MV-4-11 (cell line): ENCODE measurements at regions not wholly inside any gene's neighbourhood (a gene's known extent, or its start where the extent isn't known, plus 50 kb on each side); places are given as distances from the start of the nearest gene placed in this dataset.

ENCODE experiments used
- DNase-seq: peaks from one replicate; lab custom pipeline; 2025; lab: John Stamatoyannopoulos, UW

- no peak for DNase-seq
These were observed 243.9 kb upstream of the TANK start for GRCh38 chr2:160916300-160916699.

- DNase-seq = no peak
These were observed 242.4 kb upstream of the TANK start for GRCh38 chr2:160917850-160918249.

- DNase-seq = no peak
These were observed 242.0 kb upstream of the TANK start for GRCh38 chr2:160918258-160918657.

- peak; percentile 43 for DNase-seq
These were observed 241.2 kb upstream of the TANK start for GRCh38 chr2:160918906-160919503.

GRCh38 chr2:160920061-160920460, 240.2 kb upstream of the TANK start:
- no peak for DNase-seq

- DNase-seq = no peak
These were observed 239.4 kb upstream of the TANK start for GRCh38 chr2:160920791-160921303.

DNA sequence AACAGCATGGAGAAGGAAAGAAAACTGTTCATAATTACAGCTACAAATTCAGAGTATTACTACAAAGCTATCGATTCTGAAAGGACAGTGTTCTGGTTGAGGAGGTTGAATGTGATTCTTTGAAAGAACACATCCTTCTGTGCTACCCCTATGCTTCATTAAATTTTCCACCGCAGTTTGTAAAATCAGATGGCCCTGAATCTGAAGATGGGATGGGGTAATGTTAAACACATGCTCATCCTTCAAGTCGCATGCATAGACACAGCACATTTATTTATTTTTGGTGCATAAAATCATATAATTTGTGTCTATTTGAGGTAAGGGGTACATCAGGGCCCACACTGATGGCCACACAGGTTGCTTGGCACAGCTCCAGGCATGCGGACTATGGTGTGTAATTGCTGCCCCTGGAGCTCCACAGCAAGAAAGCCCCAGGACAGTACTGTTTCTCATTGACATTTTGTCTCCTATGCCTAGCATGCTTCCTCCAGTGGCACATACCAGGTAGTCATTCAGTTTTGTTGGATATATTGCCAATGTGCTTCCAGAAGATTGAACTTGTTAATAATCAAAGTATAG, 238.8 kb upstream of the TANK start:
- no peak for DNase-seq

GRCh38 chr2:160924936-160925353, 235.3 kb upstream of the TANK start:
- DNase-seq = no peak

DNA sequence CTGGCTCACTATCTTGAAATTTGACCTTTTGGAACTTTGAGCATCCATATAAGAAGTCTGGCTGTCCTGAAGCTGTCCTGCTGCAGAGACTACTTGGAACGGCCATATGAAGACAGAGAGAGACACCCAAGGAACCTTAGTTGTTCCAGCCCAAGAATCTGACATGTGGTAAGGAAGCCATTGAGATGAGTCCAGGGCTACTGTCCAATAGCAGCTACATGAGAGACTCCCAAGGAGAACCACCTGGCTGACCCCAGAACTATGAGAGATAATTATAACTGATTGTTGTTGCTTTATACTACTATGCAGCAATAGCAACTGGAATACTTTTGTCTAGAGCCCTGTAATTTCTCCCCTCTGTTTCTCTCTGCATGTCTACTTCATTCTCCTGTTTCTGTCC, 234.3 kb upstream of the TANK start:
- DNase-seq = no peak

- no peak for DNase-seq
These were observed 232.9 kb upstream of the TANK start for GRCh38 chr2:160927324-160927723.

DNA sequence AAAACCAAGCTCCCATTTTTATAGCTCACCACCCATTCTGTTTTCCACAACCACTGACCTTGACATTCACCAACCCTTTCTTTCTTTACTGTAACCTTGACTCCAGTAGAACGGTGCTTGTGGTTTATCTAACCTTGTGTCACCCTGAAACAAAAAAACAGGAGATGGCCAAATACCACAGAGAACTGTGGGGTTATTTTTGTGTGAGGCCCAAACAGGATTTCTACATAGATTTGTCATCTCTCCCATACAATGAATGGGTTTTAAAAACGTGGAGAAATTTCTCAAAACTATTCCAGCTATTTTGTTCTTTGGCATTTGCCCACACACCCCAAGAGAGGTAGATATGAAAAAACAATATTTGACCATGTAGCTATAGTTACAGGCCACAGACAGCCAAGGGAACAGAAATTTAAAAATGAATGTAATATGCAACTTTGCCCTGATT, 231.3 kb upstream of the TANK start:
- no peak for DNase-seq

- peak; percentile 69 for DNase-seq
These were observed 228.7 kb upstream of the TANK start for GRCh38 chr2:160931531-160931930.

DNA sequence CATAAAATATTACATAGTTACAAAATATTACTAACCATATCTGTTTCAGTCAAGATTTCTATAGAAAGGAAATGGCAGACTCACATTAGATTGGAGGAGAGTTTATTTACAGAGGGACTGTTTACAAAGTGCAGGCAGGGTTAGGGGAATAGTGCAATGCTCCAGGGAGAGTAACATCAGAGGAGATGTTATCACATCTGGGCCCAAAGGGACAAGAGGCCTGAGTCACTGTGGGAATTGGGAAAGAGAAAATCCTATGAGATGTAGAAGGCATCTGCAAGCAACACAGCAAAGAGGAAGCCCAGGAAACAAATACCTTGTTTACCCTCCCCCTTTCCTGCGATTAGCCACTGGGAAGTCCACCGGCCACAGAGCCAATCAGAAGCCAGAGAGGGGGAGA, 227.3 kb upstream of the TANK start:
- DNase-seq = no peak

- DNase-seq = no peak
These were observed 226.0 kb upstream of the TANK start for GRCh38 chr2:160934263-160934662.

GRCh38 chr2:160934991-160935390, 225.2 kb upstream of the TANK start:
- no peak for DNase-seq

DNA sequence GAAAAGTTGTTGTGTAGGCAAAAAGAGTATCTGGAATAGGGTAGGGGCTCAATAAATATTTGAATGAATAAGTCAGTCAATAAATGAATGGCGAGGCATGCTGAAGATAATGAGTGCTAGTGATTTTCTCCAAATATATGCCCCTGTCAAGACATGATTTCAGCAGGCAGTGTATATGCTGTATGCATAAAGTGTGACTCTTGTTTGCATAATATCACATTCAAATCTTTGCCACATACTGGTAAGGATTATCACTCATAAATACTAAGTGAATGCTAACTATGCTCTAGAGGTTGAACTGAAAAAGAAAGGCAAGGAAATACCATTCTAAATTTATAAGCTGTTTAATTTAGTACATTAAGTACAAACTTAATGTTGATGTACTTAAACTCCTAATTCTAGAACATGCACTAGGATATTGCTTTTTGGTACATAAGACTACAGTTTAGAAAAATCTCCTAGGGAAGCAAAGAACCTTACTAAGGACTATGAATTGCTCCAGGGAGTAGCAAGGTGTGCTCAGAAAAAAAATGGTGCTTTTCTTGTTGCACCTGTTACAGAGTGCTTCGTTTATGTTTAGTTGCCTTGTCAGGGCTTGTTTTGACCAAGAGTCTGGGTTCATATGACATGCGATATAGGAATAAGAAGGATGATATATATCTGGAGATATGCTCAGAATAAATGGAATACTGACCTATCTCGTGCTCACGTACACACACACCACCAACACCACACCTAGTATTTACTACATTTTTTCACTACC, 224.0 kb upstream of the TANK start:
- DNase-seq = no peak

- peak; percentile 22 for DNase-seq
These were observed 220.0 kb upstream of the TANK start for GRCh38 chr2:160940271-160940670.

DNA sequence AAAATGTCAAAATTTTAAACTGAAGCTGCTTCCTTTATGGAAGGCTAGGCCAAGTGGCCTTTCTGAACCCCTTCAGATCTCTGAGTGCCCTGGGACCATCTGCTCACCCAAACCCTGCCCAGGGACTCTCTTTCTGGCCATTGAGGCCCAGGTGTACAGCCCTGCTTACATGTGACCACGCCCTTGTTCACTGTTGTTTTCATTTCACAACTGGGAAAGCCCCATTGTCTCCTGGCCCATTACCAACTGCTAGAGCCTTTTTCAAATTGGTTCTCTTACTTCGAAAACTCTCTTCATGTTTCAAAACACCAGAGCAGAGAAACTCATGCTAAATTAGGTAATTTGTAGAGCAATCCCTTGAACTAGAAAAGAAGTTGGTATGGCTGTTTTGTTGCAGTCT, 219.5 kb upstream of the TANK start:
- DNase-seq = no peak

DNA sequence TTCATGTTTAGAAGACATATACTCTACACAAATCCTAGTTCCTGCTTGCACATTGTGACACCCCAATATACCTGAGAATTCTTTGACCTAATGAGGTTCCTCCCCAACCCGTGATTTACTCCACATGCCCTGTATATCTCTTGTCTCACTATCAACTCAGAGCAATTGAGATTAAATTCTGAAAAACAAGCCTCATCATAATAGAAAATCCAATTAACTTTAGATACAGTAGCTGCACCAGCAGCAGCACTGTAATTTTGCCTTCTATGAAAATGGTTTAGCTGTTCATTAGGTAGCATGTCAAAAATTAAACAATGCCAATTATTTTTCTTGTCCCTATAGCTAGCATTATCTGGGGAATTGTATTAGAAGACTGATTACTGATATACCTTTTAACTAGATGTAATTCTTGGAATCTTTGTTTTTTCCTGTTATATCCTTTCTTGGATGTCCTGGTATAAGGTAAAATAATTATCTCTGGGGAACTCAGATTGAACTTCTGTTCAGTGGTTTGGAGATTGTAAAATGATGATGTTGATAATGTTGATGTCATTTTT, 218.9 kb upstream of the TANK start:
- no peak for DNase-seq

- no peak for DNase-seq
These were observed 217.6 kb upstream of the TANK start for GRCh38 chr2:160942476-160943142.

- DNase-seq = no peak
These were observed 216.8 kb upstream of the TANK start for GRCh38 chr2:160943414-160943813.
